ENCODE measurements at regions not wholly inside any gene's neighbourhood (a gene's known extent, or its start where the extent isn't known, plus 50 kb on each side); places are given as distances from the start of the nearest gene placed in this dataset.
"Not testable (repeated sequence)": the region's sequence is repeated elsewhere in the genome, so short reads cannot be mapped to it uniquely, and the experiment has no call there.

GRCh38 chr7:119643558-119643957, 629.4 kb upstream of the KCND2 start:
- DNase-seq, result no peak

DNA sequence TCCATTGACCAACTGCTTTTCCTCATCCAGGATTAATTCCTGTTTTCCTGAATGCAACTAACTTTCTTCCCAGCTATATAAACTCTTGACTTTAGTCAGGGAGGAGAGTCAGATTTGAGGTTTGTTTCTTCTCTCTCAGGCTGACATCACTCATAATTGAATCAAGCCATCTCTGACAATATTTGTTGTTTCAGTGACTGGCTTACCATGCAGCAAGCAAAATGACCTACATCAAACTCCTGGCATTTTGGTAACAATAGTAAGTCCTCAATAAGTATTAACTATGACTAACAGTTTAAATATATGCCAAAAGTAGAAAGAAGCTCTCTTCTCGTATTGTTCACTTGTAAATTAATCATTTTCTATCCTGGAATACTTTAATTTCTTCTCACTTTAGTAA, 625.7 kb upstream of the KCND2 start:
- no peak for DNase-seq

- DNase-seq, result not testable (repeated sequence)
These were observed 624.2 kb upstream of the KCND2 start for GRCh38 chr7:119648752-119649151.

- no peak for DNase-seq
These were observed 612.9 kb upstream of the KCND2 start for GRCh38 chr7:119660080-119660479.

GRCh38 chr7:119664601-119665000, 608.4 kb upstream of the KCND2 start:
- DNase-seq, result no peak

DNA sequence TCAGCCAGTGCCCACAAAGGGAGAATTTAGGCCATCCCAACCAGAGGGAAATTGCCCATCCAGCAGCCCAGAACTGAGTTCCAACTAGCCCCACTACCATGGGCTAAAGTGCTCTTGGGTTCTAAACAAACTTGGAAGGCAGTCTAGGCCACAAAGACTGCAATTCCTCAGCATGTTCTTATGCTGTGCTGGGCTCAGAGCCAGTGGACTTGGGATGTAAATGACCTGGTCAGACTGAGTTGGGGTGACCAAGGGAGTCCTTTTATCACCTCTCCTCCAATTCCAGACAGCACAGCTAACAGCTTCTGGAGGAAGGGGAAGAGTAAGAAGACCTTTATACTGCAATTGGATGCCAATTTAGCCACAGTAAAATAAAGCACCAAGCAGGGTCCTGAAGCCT, 607.2 kb upstream of the KCND2 start:
- no peak for DNase-seq

DNA sequence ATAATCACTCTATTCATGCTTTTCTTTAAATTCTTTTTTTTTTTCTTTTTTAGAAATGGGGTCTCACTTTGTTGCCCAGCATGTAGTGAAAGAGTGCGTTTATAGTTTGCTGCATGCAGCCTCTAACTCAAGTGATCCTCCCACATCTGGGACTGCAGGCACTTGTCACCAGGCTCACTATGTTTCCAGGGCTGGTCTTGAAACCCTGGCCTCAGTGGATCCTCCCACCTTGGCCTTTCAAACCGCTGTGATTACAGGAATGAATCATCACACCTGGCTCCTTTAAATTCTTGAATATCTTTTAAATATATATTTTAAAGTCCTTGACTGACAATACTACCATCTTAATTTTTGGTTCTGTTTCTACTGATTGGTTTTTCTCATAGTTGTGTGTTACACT, 591.6 kb upstream of the KCND2 start:
- DNase-seq, result no peak

DNA sequence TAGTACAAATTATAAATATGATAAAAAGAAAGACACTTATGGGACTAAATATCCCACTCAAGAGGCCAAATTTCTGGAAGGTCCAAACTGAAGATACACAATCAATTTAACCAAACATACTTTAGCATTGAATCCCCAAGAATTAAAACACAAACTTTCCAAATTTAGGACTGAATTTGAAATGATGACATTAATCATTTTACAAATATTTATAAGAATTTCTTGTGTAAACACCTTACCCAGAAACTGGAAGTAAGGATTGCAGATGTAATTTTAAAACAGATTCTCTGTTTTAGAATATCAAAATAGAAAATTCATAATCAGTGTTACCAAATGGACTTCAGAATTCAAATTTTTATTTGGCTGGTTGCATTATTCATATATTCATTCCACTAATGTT, 588.2 kb upstream of the KCND2 start:
- DNase-seq, result no peak

- no peak for DNase-seq
These were observed 587.1 kb upstream of the KCND2 start for GRCh38 chr7:119685906-119686305.

DNA sequence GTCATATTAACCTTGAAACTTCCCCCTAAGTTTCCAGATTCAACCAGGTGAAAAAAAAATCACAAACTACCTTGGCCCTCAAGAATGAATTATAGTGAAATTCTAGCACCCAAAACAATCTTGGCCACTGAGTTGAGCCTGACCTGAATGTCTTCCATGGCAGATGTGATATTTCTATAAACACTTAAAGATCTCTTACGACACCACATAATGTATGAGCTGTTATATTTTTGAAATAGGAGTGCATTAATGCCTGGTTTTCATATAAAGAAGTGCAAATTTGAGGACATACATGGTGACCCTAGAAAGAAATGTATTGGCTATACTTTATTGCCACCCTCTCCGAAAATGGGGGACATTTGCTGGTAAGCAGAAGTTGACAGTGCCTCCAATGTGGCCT, 584.1 kb upstream of the KCND2 start:
- DNase-seq, result no peak

DNA sequence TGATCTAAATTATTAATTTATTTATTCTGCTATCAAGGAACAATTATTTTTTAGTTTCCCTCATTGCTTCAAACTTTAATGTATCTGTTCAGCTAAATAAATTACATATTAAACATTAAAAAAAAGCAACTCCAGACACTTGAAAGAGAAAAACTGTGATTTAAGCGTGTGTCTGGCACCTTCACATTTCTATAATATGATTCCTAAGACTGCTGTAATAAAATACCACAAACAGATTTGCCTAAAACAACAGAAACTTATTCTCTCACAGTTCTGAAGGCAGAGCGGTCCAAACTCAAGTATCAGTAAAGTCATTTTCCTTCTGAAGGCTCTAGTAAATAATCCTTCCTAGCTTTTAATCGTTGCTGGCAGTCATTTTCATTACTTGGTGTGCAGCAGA, 580.4 kb upstream of the KCND2 start:
- DNase-seq, result no peak

DNA sequence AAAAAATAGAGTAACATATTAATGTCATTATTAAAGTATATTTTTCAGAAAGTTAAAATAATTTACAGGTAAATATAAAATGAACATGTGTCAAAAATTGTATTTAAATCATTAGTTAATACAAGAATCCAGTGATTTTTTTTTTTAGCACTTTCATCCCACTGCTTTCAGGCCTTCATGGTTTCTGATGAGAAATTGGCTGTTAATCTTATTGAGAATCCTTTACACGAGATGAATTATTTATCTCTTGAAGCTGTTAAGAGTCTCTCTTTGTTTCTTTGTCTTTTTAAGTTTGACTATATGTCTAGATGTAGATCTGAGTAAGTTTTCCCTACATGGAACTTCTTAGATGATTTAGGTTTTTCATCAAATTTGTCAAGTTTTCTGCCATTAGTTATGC, 578.5 kb upstream of the KCND2 start:
- no peak for DNase-seq

DNA sequence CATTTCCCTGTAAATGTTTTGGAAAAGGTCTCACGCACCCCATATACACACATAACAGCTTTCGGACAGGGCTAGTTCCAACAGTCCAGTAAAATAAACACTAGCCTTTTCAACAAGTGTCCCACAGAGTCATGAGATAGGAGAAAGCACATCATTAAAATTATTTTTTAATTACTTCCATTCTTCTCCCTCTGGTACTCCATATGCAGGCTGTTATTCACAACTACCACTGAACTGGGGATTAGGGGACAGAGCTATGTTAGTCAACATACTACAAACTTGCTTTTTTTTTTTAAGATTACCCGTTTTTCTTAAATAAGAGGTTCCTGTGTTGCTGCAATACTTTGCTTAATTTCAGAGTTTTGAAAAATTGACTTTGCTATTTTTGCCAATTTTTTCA, 576.6 kb upstream of the KCND2 start:
- DNase-seq, result no peak

GRCh38 chr7:119703895-119704294, 569.1 kb upstream of the KCND2 start:
- no peak for DNase-seq

- no peak for DNase-seq
These were observed 566.4 kb upstream of the KCND2 start for GRCh38 chr7:119706608-119707007.

DNA sequence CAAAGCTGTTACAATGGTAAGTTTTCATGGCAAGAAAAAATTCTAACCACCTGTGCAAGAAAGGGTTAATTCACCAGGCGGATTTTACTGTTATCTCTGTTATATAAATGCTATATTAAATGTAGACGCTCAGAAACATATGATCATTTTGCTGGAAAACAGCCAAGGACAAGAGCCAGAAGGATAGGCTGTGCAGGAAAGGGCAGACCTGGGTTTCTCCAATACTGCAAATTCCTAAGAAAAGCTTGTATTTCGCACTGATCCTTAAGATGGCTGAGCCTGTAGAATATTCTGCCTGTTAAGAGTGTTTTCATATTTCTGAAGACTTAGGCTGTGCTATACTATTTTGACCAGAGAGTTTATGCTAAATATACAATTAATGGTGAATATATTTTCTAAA, 564.1 kb upstream of the KCND2 start:
- DNase-seq, result no peak

DNA sequence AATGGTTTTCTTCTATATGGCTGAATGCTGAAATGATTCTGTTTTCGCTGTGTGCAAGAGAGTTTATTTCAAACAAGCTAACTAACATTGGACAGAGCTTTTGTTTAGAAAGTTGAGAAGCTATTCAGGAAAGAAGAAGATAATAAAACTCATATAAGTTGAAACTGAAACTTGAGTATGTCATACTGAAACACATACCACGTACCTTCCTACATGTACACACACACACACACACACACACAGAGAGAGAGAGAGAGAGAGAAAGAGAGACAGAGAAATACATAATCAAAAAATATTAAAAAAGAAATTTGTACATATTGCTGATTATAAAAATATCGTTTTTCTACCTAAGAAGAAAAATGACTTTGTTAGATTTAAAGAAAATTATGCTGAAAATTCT, 561.9 kb upstream of the KCND2 start:
- no peak for DNase-seq

- no peak for DNase-seq
These were observed 560.0 kb upstream of the KCND2 start for GRCh38 chr7:119712886-119713462.

GRCh38 chr7:119713606-119714005, 559.4 kb upstream of the KCND2 start:
- no peak for DNase-seq

GRCh38 chr7:119720541-119720940, 552.4 kb upstream of the KCND2 start:
- no peak for DNase-seq

GRCh38 chr7:119724041-119724792, 548.8 kb upstream of the KCND2 start:
- no peak for DNase-seq

GRCh38 chr7:119733127-119733879, 539.7 kb upstream of the KCND2 start:
- no peak for DNase-seq

GRCh38 chr7:119737390-119737789, 535.6 kb upstream of the KCND2 start:
- no peak for DNase-seq

DNA sequence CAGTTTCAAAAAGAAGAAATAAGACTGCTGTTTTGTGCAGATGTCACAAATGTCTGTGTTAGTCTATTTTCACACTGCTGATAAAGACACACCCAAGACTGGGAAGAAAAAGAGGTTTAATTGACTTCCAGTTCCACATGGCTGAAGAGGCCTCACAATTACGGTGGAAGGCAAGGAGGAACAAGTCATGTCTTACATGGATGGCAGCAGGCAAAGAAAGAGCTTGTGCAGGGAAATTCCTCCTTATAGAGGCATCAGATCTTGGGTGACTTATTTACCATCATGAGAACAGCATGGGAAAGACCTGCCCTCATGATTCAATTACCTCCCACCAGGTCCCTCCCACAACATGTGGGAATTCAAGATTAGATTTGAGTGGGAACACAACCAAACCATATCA, 527.7 kb upstream of the KCND2 start:
- DNase-seq, result not testable (repeated sequence)

Data from NCI-H774 (cell line).